ENCODE measurements at regions not wholly inside any gene's neighbourhood (a gene's known extent, or its start where the extent isn't known, plus 50 kb on each side); places are given as distances from the start of the nearest gene placed in this dataset.

DNA sequence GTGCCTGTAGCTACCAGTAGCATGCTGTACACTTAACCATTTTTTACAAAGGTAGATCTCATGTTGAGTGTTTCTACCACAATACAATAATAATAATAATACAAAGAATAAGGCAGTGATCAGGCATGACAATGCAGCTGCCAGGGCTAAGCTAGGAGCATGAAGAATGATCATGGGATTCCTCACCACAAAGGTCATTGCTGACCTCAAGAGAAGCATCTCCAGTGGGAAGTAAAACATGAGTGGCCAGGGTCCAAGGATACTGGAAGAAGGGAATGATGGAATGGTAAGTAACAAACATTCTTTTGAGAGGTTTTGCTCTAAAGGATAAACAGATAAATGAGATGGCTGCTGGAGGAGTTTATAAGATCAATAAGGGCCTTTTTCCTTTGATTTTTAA is 591.1 kb downstream of the TNS3 start:
- TF ChIP-seq, protein P1, sequence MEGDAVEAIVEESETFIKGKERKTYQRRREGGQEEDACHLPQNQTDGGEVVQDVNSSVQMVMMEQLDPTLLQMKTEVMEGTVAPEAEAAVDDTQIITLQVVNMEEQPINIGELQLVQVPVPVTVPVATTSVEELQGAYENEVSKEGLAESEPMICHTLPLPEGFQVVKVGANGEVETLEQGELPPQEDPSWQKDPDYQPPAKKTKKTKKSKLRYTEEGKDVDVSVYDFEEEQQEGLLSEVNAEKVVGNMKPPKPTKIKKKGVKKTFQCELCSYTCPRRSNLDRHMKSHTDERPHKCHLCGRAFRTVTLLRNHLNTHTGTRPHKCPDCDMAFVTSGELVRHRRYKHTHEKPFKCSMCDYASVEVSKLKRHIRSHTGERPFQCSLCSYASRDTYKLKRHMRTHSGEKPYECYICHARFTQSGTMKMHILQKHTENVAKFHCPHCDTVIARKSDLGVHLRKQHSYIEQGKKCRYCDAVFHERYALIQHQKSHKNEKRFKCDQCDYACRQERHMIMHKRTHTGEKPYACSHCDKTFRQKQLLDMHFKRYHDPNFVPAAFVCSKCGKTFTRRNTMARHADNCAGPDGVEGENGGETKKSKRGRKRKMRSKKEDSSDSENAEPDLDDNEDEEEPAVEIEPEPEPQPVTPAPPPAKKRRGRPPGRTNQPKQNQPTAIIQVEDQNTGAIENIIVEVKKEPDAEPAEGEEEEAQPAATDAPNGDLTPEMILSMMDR (conservative IDR thresholded peaks at IDR 0.05; ENCODE audit: low read depth, low read length) = no peak
- TF ChIP-seq RFX5 (IDR thresholded peaks at IDR 0.05; ENCODE audit: low read depth, low read length) (no peak), MXI1 (IDR thresholded peaks at IDR 0.05; ENCODE audit: borderline replicate concordance, low read depth, low read length) (no peak), POLR2A (IDR thresholded peaks at IDR 0.05; ENCODE audit: low read depth, low read length) (no peak), MAFK (IDR thresholded peaks at IDR 0.05; ENCODE audit: low read depth, low read length) (no peak), CHD1 (IDR thresholded peaks at IDR 0.05; ENCODE audit: low read depth, low read length) (no peak), NFE2L2 (IDR thresholded peaks at IDR 0.05; ENCODE audit: low read depth, low read length) (no peak), SMC3 (IDR thresholded peaks at IDR 0.05; ENCODE audit: low read depth, low read length) (no peak), RAD21 (IDR thresholded peaks at IDR 0.05; ENCODE audit: low read length) (no peak)
- TF ChIP-seq, protein P2, sequence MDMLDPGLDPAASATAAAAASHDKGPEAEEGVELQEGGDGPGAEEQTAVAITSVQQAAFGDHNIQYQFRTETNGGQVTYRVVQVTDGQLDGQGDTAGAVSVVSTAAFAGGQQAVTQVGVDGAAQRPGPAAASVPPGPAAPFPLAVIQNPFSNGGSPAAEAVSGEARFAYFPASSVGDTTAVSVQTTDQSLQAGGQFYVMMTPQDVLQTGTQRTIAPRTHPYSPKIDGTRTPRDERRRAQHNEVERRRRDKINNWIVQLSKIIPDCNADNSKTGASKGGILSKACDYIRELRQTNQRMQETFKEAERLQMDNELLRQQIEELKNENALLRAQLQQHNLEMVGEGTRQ (IDR thresholded peaks at IDR 0.05; ENCODE audit: low read depth, low read length) = no peak

All from IMR-90 (cell line).